OCI-LY1 (cell line): ENCODE measurements at regions not wholly inside any gene's neighbourhood (a gene's known extent, or its start where the extent isn't known, plus 50 kb on each side); places are given as distances from the start of the nearest gene placed in this dataset.
"Not testable (repeated sequence)": the region's sequence is repeated elsewhere in the genome, so short reads cannot be mapped to it uniquely, and the experiment has no call there.

Experiments used
- H2AFZ ChIP-seq: fragments of 200-600 bp; sonication (generic), shearing (Covaris generic); 2 replicates; pipeline ENCODE4 v1.6.0; 2014; ENCODE audit warnings: antibody characterized with exemption, mild to moderate bottlenecking, low read length
- H3F3A ChIP-seq: fragments of 200-600 bp; sonication (generic), shearing (Covaris generic); 2 replicates; pipeline ENCODE4 v1.6.0; 2014; ENCODE audit warnings: mild to moderate bottlenecking, antibody characterized with exemption, low read length, moderate library complexity; ENCODE audit not compliant: insufficient read depth
- H3K27ac ChIP-seq: fragments of 200-600 bp; sonication (generic); 2 replicates; pipeline ENCODE4 v1.5.1; 2014; ENCODE audit warnings: low read length, mixed run types, mild to moderate bottlenecking, low read depth; ENCODE audit not compliant: poor library complexity, severe bottlenecking
- H3K27me3 ChIP-seq: fragments of 200-600 bp; sonication (generic); 2 replicates; pipeline ENCODE4 v1.6.0; 2014; ENCODE audit warnings: antibody characterized with exemption, mild to moderate bottlenecking, low read length, moderate library complexity; ENCODE audit not compliant: insufficient read depth
- H3K36me3 ChIP-seq: fragments of 200-600 bp; sonication (generic); 2 replicates; pipeline ENCODE4 v1.6.1; 2014; ENCODE audit warnings: mild to moderate bottlenecking, antibody characterized with exemption, low read length, moderate library complexity, mixed read lengths; ENCODE audit not compliant: insufficient read depth
- H3K4me1 ChIP-seq: fragments of 200-600 bp; sonication (generic); 2 replicates; pipeline ENCODE4 v1.5.1; 2014; ENCODE audit warnings: mild to moderate bottlenecking, low read length, moderate library complexity; ENCODE audit not compliant: insufficient read depth, severe bottlenecking
- H3K4me2 ChIP-seq: fragments of 200-600 bp; sonication (generic), shearing (Covaris generic); 2 replicates; pipeline ENCODE4 v1.6.1; 2014; ENCODE audit warnings: low read length
- H3K4me3 ChIP-seq: fragments of 200-600 bp; sonication (generic); 2 replicates; pipeline ENCODE4 v1.5.1; 2014; ENCODE audit warnings: low read length, low read depth, mild to moderate bottlenecking, mixed read lengths; ENCODE audit not compliant: poor library complexity, severe bottlenecking
- H3K79me2 ChIP-seq: fragments of 200-600 bp; shearing (Covaris generic); 2 replicates; pipeline ENCODE4 v1.6.1; 2016; ENCODE audit warnings: mixed run types, low read length, mixed read lengths; ENCODE audit not compliant: insufficient read depth
- H3K9ac ChIP-seq: fragments of 200-600 bp; sonication (generic), shearing (Covaris generic); 2 replicates; pipeline ENCODE4 v1.6.1; 2014; ENCODE audit warnings: mild to moderate bottlenecking, low read length, mixed read lengths
- H3K9me2 ChIP-seq: fragments of 200-600 bp; sonication (generic), shearing (Covaris generic); 2 replicates; pipeline ENCODE4 v1.6.1; 2014; ENCODE audit warnings: low read depth, mild to moderate bottlenecking, low read length, mixed read lengths
- H3K9me3 ChIP-seq: fragments of 200-600 bp; shearing (Covaris generic); 2 replicates; pipeline ENCODE4 v1.6.1; 2014; ENCODE audit warnings: low read length, mixed read lengths
- H4K20me1 ChIP-seq: fragments of 200-600 bp; sonication (generic), shearing (Covaris generic); 2 replicates; pipeline ENCODE4 v1.6.0; 2016; ENCODE audit warnings: mild to moderate bottlenecking, low read length; ENCODE audit not compliant: insufficient read depth
- CTCF ChIP-seq: fragments of 200-600 bp; sonication (generic), shearing (Covaris generic); IDR thresholded peaks from 2 replicates; pipeline ENCODE4 v1.5.1; 2017; ENCODE audit warnings: mild to moderate bottlenecking, antibody characterized with exemption, low read length, moderate library complexity, mixed read lengths
- EZH2 ChIP-seq: fragments of 200-600 bp; sonication (generic), shearing (Covaris generic); IDR thresholded peaks from 2 replicates; pipeline ENCODE4 v1.8.0; 2017; ENCODE audit warnings: borderline replicate concordance, mixed run types, mild to moderate bottlenecking, antibody characterized with exemption, low read length, moderate library complexity, mixed read lengths

GRCh38 chr1:197838836-197839235 is 63.6 kb upstream of the DENND1B start:
- H3K27ac ChIP-seq, result no peak overlapping the region
- no peaks in the 10 kb centered on the region for H3K27me3 ChIP-seq
- no peaks in the 10 kb centered on the region for H3K36me3 ChIP-seq
- no peak for TF ChIP-seq CTCF
- TF ChIP-seq EZH2, result no peak
- H3K79me2 ChIP-seq, result no peaks in the 10 kb centered on the region
- H3K9me3 ChIP-seq, result no peaks in the 10 kb centered on the region
- H3K4me2 ChIP-seq, result no peak overlapping the region
- H3K9ac ChIP-seq, result no peak overlapping the region
- no peaks in the 10 kb centered on the region for H3K9me2 ChIP-seq
- no peaks in the 10 kb centered on the region for H4K20me1 ChIP-seq
- no peak overlapping the region for H2AFZ ChIP-seq
- H3K4me3 ChIP-seq, result no peak overlapping the region
- H3F3A ChIP-seq, result no peaks in the 10 kb centered on the region
- H3K4me1 ChIP-seq, result no peaks in the 10 kb centered on the region

- H3K4me2 ChIP-seq, result no peak overlapping the region
- H3K9ac ChIP-seq, result no peak overlapping the region
- no peak overlapping the region for H3K4me3 ChIP-seq
- no peaks in the 10 kb centered on the region for H3K4me1 ChIP-seq
- H3K27ac ChIP-seq, result no peak overlapping the region
- no peaks in the 10 kb centered on the region for H3K36me3 ChIP-seq
- no peaks in the 10 kb centered on the region for H4K20me1 ChIP-seq
- no peak overlapping the region for H2AFZ ChIP-seq
- H3K9me2 ChIP-seq, result no peaks in the 10 kb centered on the region
- H3K27me3 ChIP-seq, result no peaks in the 10 kb centered on the region
- no peaks in the 10 kb centered on the region for H3K79me2 ChIP-seq
- H3K9me3 ChIP-seq, result no peaks in the 10 kb centered on the region
- H3F3A ChIP-seq, result no peaks in the 10 kb centered on the region
- TF ChIP-seq CTCF (no peak), EZH2 (no peak)
Measured at GRCh38 chr1:197837911-197838310, 62.6 kb upstream of the DENND1B start.

- H3K27ac ChIP-seq, H3K79me2 ChIP-seq, H3K9me3 ChIP-seq, H3K9me2 ChIP-seq, H4K20me1 ChIP-seq, H3K4me2 ChIP-seq, H3K4me1 ChIP-seq, H2AFZ ChIP-seq, H3K27me3 ChIP-seq, H3K4me3 ChIP-seq, H3K9ac ChIP-seq, H3K36me3 ChIP-seq, H3F3A ChIP-seq: not testable (repeated sequence)
Measured at GRCh38 chr1:197836356-197836755, 61.1 kb upstream of the DENND1B start.

- H3K9me3 ChIP-seq, H3K4me2 ChIP-seq, H3K79me2 ChIP-seq, H3F3A ChIP-seq, H3K4me1 ChIP-seq, H3K9me2 ChIP-seq, H4K20me1 ChIP-seq, H3K27ac ChIP-seq, H3K36me3 ChIP-seq, H2AFZ ChIP-seq, H3K27me3 ChIP-seq, H3K4me3 ChIP-seq, H3K9ac ChIP-seq: not testable (repeated sequence)
Measured at GRCh38 chr1:197829011-197829410, 53.7 kb upstream of the DENND1B start.
